ENCODE measurements at regions not wholly inside any gene's neighbourhood (a gene's known extent, or its start where the extent isn't known, plus 50 kb on each side); places are given as distances from the start of the nearest gene placed in this dataset.

DNA sequence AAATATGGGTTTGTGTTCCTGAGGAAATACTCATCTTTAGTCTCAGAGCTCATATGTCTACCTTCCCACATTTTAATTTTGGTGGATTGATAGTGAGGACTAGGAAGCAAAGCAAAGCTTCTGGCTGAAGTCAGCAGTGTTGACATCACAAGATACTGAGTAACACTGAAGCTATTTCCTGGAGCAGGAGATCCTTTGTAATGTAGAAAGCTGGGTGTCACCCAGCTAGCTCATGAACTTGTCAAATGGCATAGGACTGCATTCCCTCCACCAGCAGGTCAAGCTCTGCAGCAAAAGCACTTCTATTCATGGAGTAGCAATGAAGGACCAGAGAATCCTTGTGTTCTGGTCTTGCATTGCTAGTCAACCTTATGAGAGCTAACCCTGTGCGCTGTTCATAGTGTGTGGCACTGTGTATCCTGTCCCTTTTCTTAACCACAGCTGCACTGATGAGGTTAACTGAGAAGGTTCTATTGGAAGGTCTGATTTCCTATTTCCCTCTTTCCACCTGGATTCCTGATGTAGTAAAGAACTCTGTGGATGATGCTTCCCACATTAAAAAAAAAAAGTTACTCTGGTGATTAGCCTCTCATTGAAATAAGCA, 94.8 kb upstream of the ZNF804B start:
- Mint-ChIP-seq H3K27ac (no peak overlapping the region), H3K4me3 (no peak overlapping the region), H3K9me3 (peaks cover 0 to 3% (median 0%) of the 10 kb centered on the region in 9 donors), H3K27me3 (no peaks in the 10 kb centered on the region), H3K4me1 (no peaks in the 10 kb centered on the region), H3K36me3 (no peaks in the 10 kb centered on the region)
- no peak for DNase-seq
- POLR2A ChIA-PET = no interaction called here
- ATAC-seq = no peak

DNA sequence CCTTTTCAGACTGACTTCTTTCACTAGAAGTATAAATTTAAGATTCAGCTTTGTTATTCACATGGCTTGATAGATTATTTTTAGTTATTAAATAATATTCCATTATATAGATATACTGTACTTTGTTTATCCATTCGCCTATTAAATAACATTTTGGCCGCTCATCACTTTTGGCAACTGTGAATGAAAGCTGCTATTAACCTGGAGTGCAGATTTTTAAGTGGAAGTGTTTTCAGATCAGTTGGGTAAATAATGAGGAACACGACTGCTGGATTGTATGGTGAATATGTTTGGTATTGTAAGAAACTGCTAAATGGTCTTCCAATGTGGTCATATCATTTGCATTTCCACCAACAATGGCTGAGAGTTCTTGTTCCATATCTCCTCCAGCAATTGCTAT, 97.6 kb upstream of the ZNF804B start:
- Mint-ChIP-seq H3K27ac (no peak overlapping the region), H3K4me3 (no peak overlapping the region), H3K4me1 (no peaks in the 10 kb centered on the region), H3K9me3 (peaks cover 0 to 3% (median 0%) of the 10 kb centered on the region in 9 donors), H3K36me3 (no peaks in the 10 kb centered on the region), H3K27me3 (no peaks in the 10 kb centered on the region)
- POLR2A ChIA-PET = no interaction called here
- no peak for DNase-seq
- ATAC-seq = no peak

DNA sequence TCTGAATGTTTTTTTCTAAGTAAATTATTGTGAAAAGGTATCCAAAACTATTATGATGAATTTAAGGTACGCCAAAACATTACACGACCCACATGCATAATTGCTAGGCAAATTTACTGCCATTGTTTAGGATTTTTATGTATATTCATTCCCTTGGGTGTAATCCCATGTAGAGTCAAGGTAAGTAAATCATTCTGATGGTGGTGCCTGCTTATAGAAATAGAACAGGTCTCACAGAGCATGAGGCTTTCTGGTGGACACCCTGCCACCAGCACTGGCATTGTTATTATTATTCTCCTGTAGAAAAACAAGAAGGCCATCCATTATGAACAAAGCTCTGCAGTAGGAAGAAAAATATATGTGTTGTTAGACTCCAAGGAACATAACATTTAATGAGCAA, 111.7 kb upstream of the ZNF804B start:
- no peaks in the 10 kb centered on the region for H3K27me3 Mint-ChIP-seq
- H3K27ac Mint-ChIP-seq = no peak overlapping the region
- DNase-seq (no peak), ATAC-seq (no peak)
- no peak overlapping the region for H3K4me3 Mint-ChIP-seq
- no peaks in the 10 kb centered on the region for H3K4me1 Mint-ChIP-seq
- POLR2A ChIA-PET = no interaction called here
- H3K9me3 Mint-ChIP-seq = peaks cover 0 to 29% (median 7%) of the 10 kb centered on the region in 9 donors
- H3K36me3 Mint-ChIP-seq = no peaks in the 10 kb centered on the region

DNA sequence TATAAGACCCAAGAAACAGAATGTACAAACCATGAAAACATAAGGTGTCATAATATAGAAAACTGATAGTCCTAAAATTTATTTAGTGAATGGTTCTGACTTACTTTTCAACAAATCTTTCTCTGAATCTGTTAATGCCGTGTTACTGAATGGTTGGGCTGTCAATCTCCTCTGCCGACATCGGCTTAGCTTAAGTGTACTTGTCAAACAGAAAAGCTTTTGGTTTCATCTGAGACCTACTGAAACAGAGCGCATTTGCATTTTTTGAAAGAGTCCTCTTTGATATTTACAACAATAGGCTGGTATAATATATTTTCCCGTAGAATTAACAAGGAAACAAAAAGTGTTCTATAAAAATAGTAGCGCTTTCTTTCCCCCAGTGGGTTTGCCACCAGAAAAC, 120.9 kb upstream of the ZNF804B start:
- Mint-ChIP-seq H3K27ac (no peak overlapping the region), H3K4me1 (no peaks in the 10 kb centered on the region), H3K9me3 (peaks cover 0 to 11% (median 0%) of the 10 kb centered on the region in 9 donors), H3K36me3 (no peaks in the 10 kb centered on the region), H3K4me3 (no peak overlapping the region), H3K27me3 (peaks cover 0 to 4% (median 0%) of the 10 kb centered on the region in 5 donors)
- DNase-seq = no peak
- no peak for ATAC-seq
- POLR2A ChIA-PET = no interaction called here

DNA sequence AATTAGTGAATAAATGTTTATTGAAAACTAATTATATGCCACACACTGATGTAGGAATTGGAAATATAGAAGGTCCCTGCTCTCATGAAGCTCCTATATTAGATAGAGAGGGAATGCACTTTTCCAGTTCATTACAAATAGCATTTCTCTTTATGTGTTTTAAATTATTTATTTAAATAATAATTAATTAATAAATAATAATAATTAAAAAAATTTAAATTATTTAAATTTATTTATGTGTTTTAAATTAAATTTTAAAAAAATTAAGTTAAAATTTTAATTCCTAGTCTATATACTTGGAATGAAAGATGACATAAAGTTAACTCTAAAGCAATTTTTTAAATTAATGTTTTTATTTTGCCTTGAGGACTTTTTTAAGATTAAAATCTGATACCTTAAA, 121.7 kb upstream of the ZNF804B start:
- POLR2A ChIA-PET = no interaction called here
- DNase-seq = no peak
- H3K9me3 Mint-ChIP-seq = peaks cover 0 to 9% (median 0%) of the 10 kb centered on the region in 9 donors
- H3K27ac Mint-ChIP-seq = no peak overlapping the region
- no peaks in the 10 kb centered on the region for H3K4me1 Mint-ChIP-seq
- ATAC-seq = no peak
- peaks cover 0 to 4% (median 0%) of the 10 kb centered on the region in 5 donors for H3K27me3 Mint-ChIP-seq
- H3K4me3 Mint-ChIP-seq = no peak overlapping the region
- no peaks in the 10 kb centered on the region for H3K36me3 Mint-ChIP-seq

DNA sequence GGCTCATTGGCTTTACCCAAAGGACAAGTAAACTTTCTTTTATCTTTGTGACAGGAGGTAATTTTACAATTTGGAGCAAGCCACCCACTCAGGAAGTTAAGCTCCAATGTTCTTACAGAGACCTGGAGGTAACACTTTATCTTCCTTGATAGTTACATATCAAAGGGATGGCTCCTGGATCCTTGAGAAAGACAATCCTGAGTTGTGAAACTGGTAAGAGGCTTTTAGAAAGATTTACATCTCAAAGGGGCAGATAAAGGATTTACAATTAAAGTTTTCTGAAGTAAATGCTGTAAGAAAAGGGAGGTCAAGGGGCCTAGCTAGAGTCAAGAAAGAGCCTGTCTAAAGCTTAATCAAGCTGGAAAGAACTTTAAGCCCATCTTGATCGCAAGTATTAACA, 124.4 kb upstream of the ZNF804B start:
- peaks cover 0 to 8% (median 0%) of the 10 kb centered on the region in 9 donors for H3K9me3 Mint-ChIP-seq
- H3K4me3 Mint-ChIP-seq = no peak overlapping the region

DNA sequence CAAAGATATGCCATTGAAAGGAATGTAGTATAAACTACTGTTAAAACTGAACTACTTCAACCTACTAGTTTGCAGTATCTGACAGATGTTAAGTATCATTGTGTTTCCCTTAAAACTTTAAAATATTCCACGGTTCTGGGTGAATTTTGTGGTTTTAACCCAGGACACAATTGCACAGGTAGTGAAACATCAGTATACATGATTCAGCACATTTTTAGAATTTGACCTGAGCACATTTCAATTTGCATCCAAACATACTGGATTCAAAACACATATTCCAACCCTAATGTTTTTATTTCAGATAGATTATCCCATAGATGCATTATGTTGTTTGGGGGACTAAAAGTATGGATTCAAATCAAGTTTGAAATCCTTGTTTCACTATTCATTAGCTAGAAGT, 129.9 kb upstream of the ZNF804B start:
- ATAC-seq = no peak

More for the DNA sequence above, 124.4 kb upstream of the ZNF804B start:
- H3K4me1 Mint-ChIP-seq = no peaks in the 10 kb centered on the region
- ATAC-seq (no peak), DNase-seq (no peak)
- no peaks in the 10 kb centered on the region for H3K36me3 Mint-ChIP-seq
- no peaks in the 10 kb centered on the region for H3K27me3 Mint-ChIP-seq
- POLR2A ChIA-PET = no interaction called here
- no peak overlapping the region for H3K27ac Mint-ChIP-seq

DNA sequence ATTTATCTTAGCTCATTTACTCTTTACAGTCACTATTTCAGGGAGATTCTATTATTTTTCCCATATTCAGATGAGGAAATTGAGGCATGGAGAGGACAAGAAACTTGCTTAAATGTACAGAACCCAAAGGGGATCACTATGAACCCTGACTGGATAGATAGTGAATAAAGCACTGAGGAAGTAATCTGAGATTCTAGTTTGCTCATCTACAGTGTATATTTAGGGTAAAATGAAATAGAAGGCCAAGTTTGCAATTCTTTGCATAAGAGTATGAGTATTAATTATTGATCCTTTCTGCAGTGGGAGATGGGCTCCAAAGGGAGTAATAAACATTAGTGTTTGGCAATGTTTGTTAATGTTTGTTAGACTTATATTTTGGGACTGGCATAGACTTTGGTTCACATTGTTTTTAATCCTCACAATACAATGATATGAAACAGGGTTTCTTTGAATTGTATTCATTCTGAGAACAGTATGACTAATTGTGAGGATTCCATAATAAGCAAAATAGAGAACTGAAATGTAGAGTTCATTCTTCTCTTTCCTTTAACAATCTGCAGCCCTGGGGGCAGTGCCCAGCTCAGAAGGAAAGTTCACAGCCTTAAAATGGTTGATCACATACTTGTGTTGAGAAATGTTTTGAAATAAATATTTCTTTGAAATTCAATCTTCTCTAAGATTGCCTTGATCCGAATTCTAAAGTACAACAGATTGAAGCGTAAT, 131.0 kb upstream of the ZNF804B start:
- ATAC-seq (no peak), DNase-seq (no peak)
- Mint-ChIP-seq H3K27ac (no peak overlapping the region), H3K36me3 (no peaks in the 10 kb centered on the region), H3K9me3 (peaks cover 0 to 10% (median 0%) of the 10 kb centered on the region in 9 donors), H3K4me1 (no peaks in the 10 kb centered on the region), H3K4me3 (no peak overlapping the region), H3K27me3 (no peaks in the 10 kb centered on the region)
- POLR2A ChIA-PET = no interaction called here

More for the DNA sequence above, 129.9 kb upstream of the ZNF804B start:
- POLR2A ChIA-PET = interaction anchor here (0.7 kb wide), 1 partner anchor 21 kb away, joined by 3 read pairs; no protein-coding TSS in a partner anchor
- DNase-seq = no peak
- no peaks in the 10 kb centered on the region for H3K36me3 Mint-ChIP-seq
- H3K27me3 Mint-ChIP-seq = no peaks in the 10 kb centered on the region
- peaks cover 0 to 10% (median 0%) of the 10 kb centered on the region in 9 donors for H3K9me3 Mint-ChIP-seq
- no peak overlapping the region for H3K27ac Mint-ChIP-seq
- no peak overlapping the region for H3K4me3 Mint-ChIP-seq
- no peaks in the 10 kb centered on the region for H3K4me1 Mint-ChIP-seq

DNA sequence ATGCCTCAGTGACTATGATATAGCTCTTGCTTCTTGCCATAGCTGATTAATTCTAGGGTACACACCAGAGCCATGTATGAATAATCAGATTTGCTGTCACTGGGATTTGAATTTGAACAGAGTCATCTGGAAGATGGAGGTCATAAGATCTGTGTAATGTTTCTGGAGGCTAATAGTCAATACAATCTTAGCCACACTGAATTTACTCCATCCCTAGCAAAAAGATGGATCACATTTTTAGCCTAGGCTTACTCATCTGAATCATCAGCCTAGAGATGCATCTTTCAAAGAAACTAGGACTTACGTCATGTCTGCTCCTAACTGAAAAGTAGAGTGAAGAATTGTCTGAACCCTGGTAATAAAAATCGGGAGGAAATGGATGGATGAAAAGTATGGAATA, 142.3 kb upstream of the ZNF804B start:
- ATAC-seq = no peak
- POLR2A ChIA-PET = no interaction called here
- peaks cover 0 to 1% (median 0%) of the 10 kb centered on the region in 5 donors for H3K27me3 Mint-ChIP-seq

DNA sequence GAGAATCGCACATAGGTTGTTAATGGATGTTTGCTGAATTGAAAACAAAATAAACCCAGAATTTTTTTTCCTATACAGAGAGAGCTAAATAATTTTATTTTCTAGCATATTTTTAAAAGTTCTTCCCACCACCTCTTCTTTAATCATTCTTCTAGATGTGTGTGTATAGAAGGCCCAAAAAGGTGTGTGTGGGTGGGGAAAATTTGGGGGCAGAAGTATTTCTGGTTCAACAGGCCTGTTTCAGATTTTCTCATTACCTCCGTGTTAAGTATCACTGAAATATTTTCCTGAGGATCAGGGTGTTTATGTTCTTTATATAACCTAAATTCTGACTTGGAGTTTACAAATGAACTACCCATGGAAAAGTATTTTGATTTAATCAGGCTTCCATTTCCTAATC, 144.2 kb upstream of the ZNF804B start:
- Mint-ChIP-seq H3K9me3 (peaks cover 0 to 5% (median 0%) of the 10 kb centered on the region in 9 donors), H3K27ac (no peak overlapping the region), H3K36me3 (no peaks in the 10 kb centered on the region), H3K4me1 (no peaks in the 10 kb centered on the region), H3K27me3 (peaks cover 0 to 1% (median 0%) of the 10 kb centered on the region in 5 donors), H3K4me3 (no peak overlapping the region)
- POLR2A ChIA-PET = no interaction called here
- DNase-seq (no peak), ATAC-seq (no peak)

More for the DNA sequence above, 142.3 kb upstream of the ZNF804B start:
- Mint-ChIP-seq H3K4me3 (no peak overlapping the region), H3K27ac (no peak overlapping the region), H3K9me3 (peaks cover 0 to 5% (median 0%) of the 10 kb centered on the region in 9 donors), H3K4me1 (no peaks in the 10 kb centered on the region), H3K36me3 (no peaks in the 10 kb centered on the region)
- DNase-seq = no peak

DNA sequence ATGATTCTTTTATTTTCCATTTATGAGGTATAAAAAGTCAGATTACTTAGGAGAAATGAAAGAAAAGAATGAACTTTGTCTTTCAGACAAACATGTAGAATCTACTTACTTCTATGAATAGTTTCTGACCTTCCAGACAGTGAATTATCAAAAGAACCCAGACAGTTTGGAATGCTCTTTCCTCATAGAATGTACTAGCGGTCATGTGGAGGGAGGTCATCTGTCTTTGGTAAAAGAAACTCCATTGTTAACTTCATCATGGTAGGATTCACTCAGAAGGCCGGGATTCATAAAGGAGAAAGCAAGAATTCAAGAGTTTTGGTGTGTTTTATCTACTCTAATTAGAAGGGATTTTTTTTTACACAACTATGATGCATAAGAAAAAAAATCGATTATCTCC, 144.8 kb upstream of the ZNF804B start:
- Mint-ChIP-seq H3K27ac (no peak overlapping the region), H3K4me3 (no peak overlapping the region), H3K36me3 (no peaks in the 10 kb centered on the region), H3K4me1 (no peaks in the 10 kb centered on the region), H3K27me3 (peaks cover 0 to 1% (median 0%) of the 10 kb centered on the region in 5 donors), H3K9me3 (peaks cover 0 to 5% (median 0%) of the 10 kb centered on the region in 9 donors)
- POLR2A ChIA-PET = no interaction called here
- ATAC-seq = no peak
- no peak for DNase-seq

DNA sequence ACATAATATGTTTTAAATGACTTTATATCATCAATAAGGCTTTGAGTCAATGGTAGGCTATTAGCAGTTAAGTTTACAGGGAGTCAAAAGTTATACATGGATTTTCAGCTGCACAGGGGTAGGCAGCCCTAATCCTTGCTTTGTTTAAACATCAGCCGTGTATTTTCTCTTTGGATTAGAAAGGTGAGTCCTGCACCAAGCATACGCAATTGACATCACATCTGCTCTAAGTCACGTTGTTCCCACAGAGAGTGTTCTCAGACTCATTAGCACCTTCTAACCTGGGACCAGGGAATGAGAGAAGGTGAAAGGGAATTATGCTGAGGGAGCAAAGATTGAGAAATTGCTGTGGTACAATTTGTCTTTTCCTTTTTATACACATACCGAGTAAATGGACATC, 148.6 kb upstream of the ZNF804B start:
- no peaks in the 10 kb centered on the region for H3K27me3 Mint-ChIP-seq
- POLR2A ChIA-PET = no interaction called here
- H3K36me3 Mint-ChIP-seq = no peaks in the 10 kb centered on the region
- H3K4me1 Mint-ChIP-seq = no peaks in the 10 kb centered on the region
- H3K4me3 Mint-ChIP-seq = no peak overlapping the region
- no peak for DNase-seq
- ATAC-seq = no peak
- H3K27ac Mint-ChIP-seq = no peak overlapping the region
- H3K9me3 Mint-ChIP-seq = peaks cover 0 to 4% (median 0%) of the 10 kb centered on the region in 9 donors

DNA sequence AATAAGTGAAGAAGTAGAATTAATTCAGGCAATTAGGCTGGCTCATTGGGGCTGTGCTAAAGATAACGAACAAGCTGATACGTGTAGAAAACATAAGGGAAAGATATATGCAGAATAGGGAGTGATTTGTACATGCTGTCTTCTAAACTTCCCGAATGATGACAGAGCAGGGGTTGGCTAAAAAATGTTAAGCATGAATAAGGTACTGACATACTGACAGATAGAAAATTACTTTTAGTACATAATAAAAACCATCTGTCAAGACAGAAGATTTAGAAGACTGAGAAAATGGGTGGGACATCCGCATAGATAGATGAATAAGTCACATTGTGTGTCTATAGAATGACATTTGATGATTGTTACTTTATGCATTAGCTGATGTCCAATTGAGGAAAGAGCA, 158.8 kb upstream of the ZNF804B start:
- POLR2A ChIA-PET = no interaction called here
- no peak for ATAC-seq
- Mint-ChIP-seq H3K4me1 (no peaks in the 10 kb centered on the region), H3K27me3 (no peaks in the 10 kb centered on the region), H3K36me3 (no peaks in the 10 kb centered on the region), H3K9me3 (peaks cover 0 to 6% (median 0%) of the 10 kb centered on the region in 9 donors), H3K27ac (no peak overlapping the region), H3K4me3 (no peak overlapping the region)
- DNase-seq = no peak

DNA sequence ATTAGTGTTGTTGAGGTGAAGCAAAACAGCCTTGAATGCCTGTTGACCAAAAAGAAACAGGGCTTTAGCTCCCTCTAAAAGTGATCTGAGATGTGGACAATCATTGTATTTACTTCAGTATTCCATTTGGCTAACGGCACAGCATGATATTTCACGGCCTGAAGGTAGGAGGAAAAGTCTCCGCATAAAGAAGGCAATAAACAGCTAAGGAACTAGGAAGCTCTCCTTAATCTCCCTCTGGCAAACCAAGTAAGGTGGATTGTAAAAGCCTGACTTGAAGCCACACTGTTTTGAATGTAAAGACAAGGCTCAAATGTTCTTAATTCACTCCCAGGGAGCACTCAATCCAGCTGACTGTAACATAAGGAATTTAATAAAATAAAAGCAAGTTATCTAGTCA, 160.0 kb upstream of the ZNF804B start:
- DNase-seq (no peak), ATAC-seq (no peak)
- no peaks in the 10 kb centered on the region for H3K4me1 Mint-ChIP-seq
- POLR2A ChIA-PET = no interaction called here
- peaks cover 0 to 7% (median 0%) of the 10 kb centered on the region in 9 donors for H3K9me3 Mint-ChIP-seq
- H3K27ac Mint-ChIP-seq = no peak overlapping the region
- H3K4me3 Mint-ChIP-seq = no peak overlapping the region
- no peaks in the 10 kb centered on the region for H3K36me3 Mint-ChIP-seq
- H3K27me3 Mint-ChIP-seq = no peaks in the 10 kb centered on the region

All from naive thymus-derived CD8-positive, alpha-beta T cell (primary cell).